GM12878 (cell line): ENCODE measurements at regions not wholly inside any gene's neighbourhood (a gene's known extent, or its start where the extent isn't known, plus 50 kb on each side); places are given as distances from the start of the nearest gene placed in this dataset.

Experiments
- CTCF ChIP-seq, 3 experiments: IDR thresholded peaks in 2 of 3; conservative IDR thresholded peaks in 1 of 3; 2 replicates each; pipeline ENCODE4 v1.5.1; 2011; ENCODE audit warnings: low read depth in 3 of 3, low read length in 3 of 3, mild to moderate bottlenecking in 3 of 3, control low read depth in 2 of 3, moderate library complexity in 2 of 3, inconsistent platforms in 1 of 3, mixed read lengths in 1 of 3; ENCODE audit not compliant: control insufficient read depth in 2 of 3, insufficient read depth in 1 of 3; ENCODE audit errors: extremely low read depth in 1 of 3
- E4F1 ChIP-seq: fragments of 450-650 bp; IDR thresholded peaks from 2 replicates; pipeline ENCODE4 v1.6.1; 2018; ENCODE audit warnings: borderline replicate concordance, mild to moderate bottlenecking; ENCODE audit not compliant: partially characterized antibody

GRCh38 chr20:39249798-39250197 lies 287.7 kb downstream of the DHX35 start:
- no peak for TF ChIP-seq CTCF (IDR thresholded peaks at IDR 0.05 in 2 of 3, conservative IDR thresholded peaks at IDR 0.05 in 1 of 3; ENCODE audit: control insufficient read depth in 2 of 3, extremely low read depth in 1 of 3, insufficient read depth in 1 of 3, low read depth in 3 of 3, low read length in 3 of 3)
- no peak for TF ChIP-seq E4F1
